Naive thymus-derived CD4-positive, alpha-beta T cell (primary cell): ENCODE measurements at regions not wholly inside any gene's neighbourhood (a gene's known extent, or its start where the extent isn't known, plus 50 kb on each side); places are given as distances from the start of the nearest gene placed in this dataset.

ENCODE experiments used
- ATAC-seq: fragments of 150-1000 bp; cut with Tn5 transposase; 2 replicates; pipeline ENCODE4 v1.10.0; 2021; ENCODE audit warnings: mild to moderate bottlenecking, moderate library complexity
- CTCF ChIA-PET: fragments of 350-600 bp; sonication (Branson Sonifier 250); formaldehyde crosslinking; loops from one replicate; lab custom pipeline; 2021; ENCODE audit warnings: antibody characterized with exemption; lab: Charles Lee
- POLR2A ChIA-PET: fragments of 350-600 bp; sonication (Branson Sonifier 250); formaldehyde crosslinking; loops from one replicate; lab custom pipeline; 2021; ENCODE audit warnings: antibody characterized with exemption, inconsistent platforms; lab: Charles Lee
- DNase-seq, 9 donors: peaks; one replicate each; pipeline versions ENCODE4 v3.0.0 to v3.0.0-alpha.2; 2020 to 2022; ENCODE audit warnings: mixed read lengths in 1 of 9
- H3K27ac ChIP-seq: one replicate; pipeline ENCODE4 v1.7.0; 2013; ENCODE audit warnings: mild to moderate bottlenecking, low read depth, low read length, moderate library complexity
- H3K27me3 ChIP-seq, 2 donors: one replicate each; pipeline ENCODE4 v1.7.0; 2013; ENCODE audit warnings: low read length in 2 of 2, mild to moderate bottlenecking in 2 of 2, moderate library complexity in 2 of 2; ENCODE audit not compliant: control insufficient read depth in 2 of 2, insufficient read depth in 2 of 2
- H3K36me3 ChIP-seq, 3 experiments: 1 replicate in 2 of 3; 2 replicates in 1 of 3; pipeline ENCODE4 v1.7.0; 2013; ENCODE audit warnings: low read length in 3 of 3, mild to moderate bottlenecking in 3 of 3, moderate library complexity in 1 of 3; ENCODE audit not compliant: insufficient read depth in 3 of 3, control insufficient read depth in 2 of 3
- H3K4me1 ChIP-seq, 2 donors: one replicate each; pipeline ENCODE4 v1.7.0; 2013; ENCODE audit warnings: low read length in 2 of 2, mild to moderate bottlenecking in 2 of 2, moderate library complexity in 1 of 2; ENCODE audit not compliant: control insufficient read depth in 2 of 2, insufficient read depth in 2 of 2
- H3K4me3 ChIP-seq: 2 replicates; pipeline ENCODE4 v1.7.0; 2013; ENCODE audit warnings: mild to moderate bottlenecking, low read length
- H3K9me3 ChIP-seq, 3 experiments: 1 replicate in 2 of 3; 2 replicates in 1 of 3; pipeline ENCODE4 v1.7.0; 2013; ENCODE audit warnings: low read length in 3 of 3; ENCODE audit not compliant: control insufficient read depth in 2 of 3
- H3K27ac Mint-ChIP-seq, 9 donors: one replicate each; pipeline ENCODE4 v1.8.0; 2020 to 2022; ENCODE audit warnings: mixed read lengths in 9 of 9, mild to moderate bottlenecking in 8 of 9, moderate library complexity in 5 of 9, inconsistent platforms in 2 of 9
- H3K27me3 Mint-ChIP-seq, 5 donors: one replicate each; pipeline ENCODE4 v1.8.0; 2021 to 2022; ENCODE audit warnings: mixed read lengths in 5 of 5, mild to moderate bottlenecking in 1 of 5
- H3K36me3 Mint-ChIP-seq, 5 donors: one replicate each; pipeline ENCODE4 v1.8.0; 2020 to 2022; ENCODE audit warnings: mixed read lengths in 5 of 5, mild to moderate bottlenecking in 3 of 5, inconsistent platforms in 1 of 5
- H3K4me1 Mint-ChIP-seq, 7 donors: one replicate each; pipeline ENCODE4 v1.8.0; 2020 to 2022; ENCODE audit warnings: mixed read lengths in 7 of 7, mild to moderate bottlenecking in 3 of 7, inconsistent platforms in 1 of 7
- H3K4me3 Mint-ChIP-seq, 10 donors: one replicate each; pipeline ENCODE4 v1.8.0; 2020 to 2022; ENCODE audit warnings: mild to moderate bottlenecking in 10 of 10, mixed read lengths in 10 of 10, moderate library complexity in 6 of 10, inconsistent platforms in 2 of 10
- H3K9me3 Mint-ChIP-seq, 11 donors: one replicate each; pipeline ENCODE4 v1.8.0; 2020 to 2022; ENCODE audit warnings: mixed read lengths in 11 of 11, mild to moderate bottlenecking in 4 of 11, inconsistent platforms in 1 of 11, moderate library complexity in 1 of 11
- intact Hi-C, 2 donors: fragments of 100-400 bp; cut with micrococcal nuclease; formaldehyde crosslinking; loops; one replicate each; pipeline ENCODE4 v1.15.1; 2023

GRCh38 chr7:40945788-40946187, 757.1 kb downstream of the INHBA start:
- Mint-ChIP-seq H3K4me3 (no peak overlapping the region), H3K36me3 (peaks cover 0 to 7% (median 4%) of the 10 kb centered on the region in 5 donors), H3K9me3 (peaks cover 6 to 66% (median 28%) of the 10 kb centered on the region in 11 donors), H3K4me1 (no peaks in the 10 kb centered on the region), H3K27me3 (no peaks in the 10 kb centered on the region), H3K27ac (no peak overlapping the region)
- ATAC-seq (no peak), DNase-seq (no peak)
- H3K4me1 ChIP-seq, result no peaks in the 10 kb centered on the region
- CTCF ChIA-PET, result no interaction called here
- H3K27ac ChIP-seq, result no peak overlapping the region
- no peak overlapping the region for H3K4me3 ChIP-seq
- peaks cover 0 to 10% (median 0%) of the 10 kb centered on the region in 3 experiments for H3K9me3 ChIP-seq
- H3K27me3 ChIP-seq, result no peaks in the 10 kb centered on the region
- intact Hi-C loops, result no loop called here
- no peaks in the 10 kb centered on the region for H3K36me3 ChIP-seq
- POLR2A ChIA-PET, result no interaction called here

GRCh38 chr7:40944981-40945585, 757.8 kb downstream of the INHBA start:
- H3K27ac ChIP-seq, result no peak overlapping the region
- peaks cover 0 to 7% (median 4%) of the 10 kb centered on the region in 5 donors for H3K36me3 Mint-ChIP-seq
- H3K27ac Mint-ChIP-seq, result no peak overlapping the region
- H3K9me3 ChIP-seq, result peaks cover 0 to 10% (median 0%) of the 10 kb centered on the region in 3 experiments
- ChIA-PET POLR2A (no interaction called here), CTCF (no interaction called here)
- intact Hi-C loops, result no loop called here
- no peak overlapping the region for H3K4me3 ChIP-seq
- H3K4me1 ChIP-seq, result no peaks in the 10 kb centered on the region
- peaks cover 6 to 67% (median 30%) of the 10 kb centered on the region in 11 donors for H3K9me3 Mint-ChIP-seq
- no peak for DNase-seq
- no peak for ATAC-seq
- no peaks in the 10 kb centered on the region for H3K27me3 Mint-ChIP-seq
- H3K4me1 Mint-ChIP-seq, result no peaks in the 10 kb centered on the region
- H3K4me3 Mint-ChIP-seq, result no peak overlapping the region
- H3K36me3 ChIP-seq, result no peaks in the 10 kb centered on the region
- no peaks in the 10 kb centered on the region for H3K27me3 ChIP-seq

- H3K27me3 Mint-ChIP-seq, result no peaks in the 10 kb centered on the region
- H3K9me3 Mint-ChIP-seq, result peaks cover 2 to 56% (median 10%) of the 10 kb centered on the region in 11 donors
- no peaks in the 10 kb centered on the region for H3K36me3 Mint-ChIP-seq
- Histone ChIP-seq H3K36me3 (no peaks in the 10 kb centered on the region), H3K27ac (no peak overlapping the region), H3K9me3 (no peaks in the 10 kb centered on the region), H3K27me3 (no peaks in the 10 kb centered on the region), H3K4me1 (no peaks in the 10 kb centered on the region), H3K4me3 (no peak overlapping the region)
- ChIA-PET CTCF (no interaction called here), POLR2A (no interaction called here)
- ATAC-seq, result no peak
- H3K4me1 Mint-ChIP-seq, result no peaks in the 10 kb centered on the region
- intact Hi-C loops, result no loop called here
- no peak overlapping the region for H3K27ac Mint-ChIP-seq
- H3K4me3 Mint-ChIP-seq, result no peak overlapping the region
- DNase-seq, result no peak
These were observed 765.0 kb downstream of the INHBA start for GRCh38 chr7:40937879-40938278.

GRCh38 chr7:40935435-40935834, 767.5 kb downstream of the INHBA start:
- no peaks in the 10 kb centered on the region for H3K9me3 ChIP-seq
- no peak overlapping the region for H3K4me3 Mint-ChIP-seq
- H3K36me3 ChIP-seq, result no peaks in the 10 kb centered on the region
- no peak overlapping the region for H3K27ac ChIP-seq
- H3K9me3 Mint-ChIP-seq, result peaks cover 2 to 43% (median 9%) of the 10 kb centered on the region in 11 donors
- no peaks in the 10 kb centered on the region for H3K4me1 Mint-ChIP-seq
- no peaks in the 10 kb centered on the region for H3K4me1 ChIP-seq
- H3K27me3 ChIP-seq, result no peaks in the 10 kb centered on the region
- ATAC-seq, result no peak
- no peak overlapping the region for H3K4me3 ChIP-seq
- no peak for DNase-seq
- no peaks in the 10 kb centered on the region for H3K27me3 Mint-ChIP-seq
- intact Hi-C loops, result no loop called here
- POLR2A ChIA-PET, result no interaction called here
- CTCF ChIA-PET, result no interaction called here
- H3K36me3 Mint-ChIP-seq, result no peaks in the 10 kb centered on the region
- no peak overlapping the region for H3K27ac Mint-ChIP-seq

GRCh38 chr7:40923626-40924025, 779.3 kb downstream of the INHBA start:
- ATAC-seq (no peak), DNase-seq (no peak)
- H3K9me3 Mint-ChIP-seq, result peaks cover 0 to 17% (median 4%) of the 10 kb centered on the region in 11 donors
- Histone ChIP-seq H3K4me1 (no peaks in the 10 kb centered on the region), H3K36me3 (no peaks in the 10 kb centered on the region), H3K27me3 (no peaks in the 10 kb centered on the region), H3K9me3 (no peaks in the 10 kb centered on the region), H3K4me3 (no peak overlapping the region), H3K27ac (no peak overlapping the region)
- ChIA-PET POLR2A (no interaction called here), CTCF (no interaction called here)
- no peaks in the 10 kb centered on the region for H3K36me3 Mint-ChIP-seq
- no peak overlapping the region for H3K4me3 Mint-ChIP-seq
- intact Hi-C loops, result no loop called here
- no peak overlapping the region for H3K27ac Mint-ChIP-seq
- no peaks in the 10 kb centered on the region for H3K27me3 Mint-ChIP-seq
- no peaks in the 10 kb centered on the region for H3K4me1 Mint-ChIP-seq

GRCh38 chr7:40922316-40922670, 780.6 kb downstream of the INHBA start:
- POLR2A ChIA-PET, result no interaction called here
- CTCF ChIA-PET, result no interaction called here
- Mint-ChIP-seq H3K9me3 (peaks cover 0 to 15% (median 4%) of the 10 kb centered on the region in 11 donors), H3K4me1 (no peaks in the 10 kb centered on the region), H3K27me3 (no peaks in the 10 kb centered on the region), H3K4me3 (no peak overlapping the region), H3K27ac (no peak overlapping the region), H3K36me3 (no peaks in the 10 kb centered on the region)
- Histone ChIP-seq H3K27me3 (no peaks in the 10 kb centered on the region), H3K4me3 (no peak overlapping the region), H3K4me1 (no peaks in the 10 kb centered on the region), H3K36me3 (no peaks in the 10 kb centered on the region), H3K9me3 (no peaks in the 10 kb centered on the region), H3K27ac (no peak overlapping the region)
- no peak for DNase-seq
- intact Hi-C loops, result no loop called here
- ATAC-seq, result no peak

- Histone ChIP-seq H3K4me3 (no peak overlapping the region), H3K4me1 (no peaks in the 10 kb centered on the region), H3K27me3 (no peaks in the 10 kb centered on the region), H3K9me3 (no peaks in the 10 kb centered on the region), H3K36me3 (no peaks in the 10 kb centered on the region), H3K27ac (no peak overlapping the region)
- no peak overlapping the region for H3K4me3 Mint-ChIP-seq
- ATAC-seq (no peak), DNase-seq (no peak)
- ChIA-PET POLR2A (no interaction called here), CTCF (no interaction called here)
- peaks cover 0 to 14% (median 4%) of the 10 kb centered on the region in 11 donors for H3K9me3 Mint-ChIP-seq
- intact Hi-C loops, result no loop called here
- no peaks in the 10 kb centered on the region for H3K27me3 Mint-ChIP-seq
- H3K36me3 Mint-ChIP-seq, result no peaks in the 10 kb centered on the region
- no peak overlapping the region for H3K27ac Mint-ChIP-seq
- no peaks in the 10 kb centered on the region for H3K4me1 Mint-ChIP-seq
These were observed 781.1 kb downstream of the INHBA start for GRCh38 chr7:40921589-40922315.
